HepG2 (cell line): ENCODE measurements at regions not wholly inside any gene's neighbourhood (a gene's known extent, or its start where the extent isn't known, plus 50 kb on each side); places are given as distances from the start of the nearest gene placed in this dataset.

Experiments used
- ATAC-seq: fragments of 200-7000 bp; cut with Tn5 transposase; 3 replicates; pipeline ENCODE4 v1.9.1; 2020; ENCODE audit warnings: mild to moderate bottlenecking, moderate library complexity
- BruUV-seq: library from RNA; stranded (reverse); fragments of 400-500 nt; replicated peaks from 2 replicates; lab custom pipeline; 2021; lab: Mats Ljungman, UMichigan
- CTCF ChIA-PET: fragments of 300-600 bp; formaldehyde crosslinking; extraction: SDS; loops from one replicate; lab custom pipeline; 2021; ENCODE audit warnings: low total read pairs, inconsistent platforms, low intra/inter-chr PET ratio; lab: Yijun Ruan, JAX
- POLR2A ChIA-PET: fragments of 350-600 bp; sonication (Branson Sonifier 250); formaldehyde crosslinking; loops from one replicate; lab custom pipeline; 2020; ENCODE audit warnings: antibody characterized with exemption, inconsistent platforms; lab: Yijun Ruan, JAX
- DNase-seq: peaks from one replicate; pipeline ENCODE4 v3.0.0-alpha.2; 2015; ENCODE audit warnings: low spot score
- FAIRE-seq: peaks from 3 replicates; lab custom pipeline; 2011; peaks lifted over from hg19 to GRCh38; lab: Jason Lieb, UNC
- H2AFZ ChIP-seq: one replicate; pipeline ENCODE4 v1.6.1; 2011; ENCODE audit warnings: low read length, inconsistent platforms
- H3K27ac ChIP-seq: fragments of 300-600 bp; 3 replicates; pipeline ENCODE4 v1.8.0; 2011; ENCODE audit warnings: mixed run types, mild to moderate bottlenecking, mixed read lengths, low read length, inconsistent platforms; ENCODE audit not compliant: insufficient read depth; ENCODE audit errors: extremely low read length
- H3K27me3 ChIP-seq, 2 experiments: fragments of 200-600 bp in 1 of 2; 2 replicates in 1 of 2; 3 replicates in 1 of 2; pipeline versions ENCODE4 v1.6.0 to v1.8.0; 2011; ENCODE audit warnings: low read length in 2 of 2, mild to moderate bottlenecking in 2 of 2, moderate library complexity in 2 of 2, inconsistent platforms in 1 of 2; ENCODE audit not compliant: insufficient read depth in 2 of 2, control insufficient read depth in 1 of 2
- H3K36me3 ChIP-seq, 2 experiments: fragments of 200-600 bp in 1 of 2; replicated peaks in 1 of 2; 2 replicates in 1 of 2; 3 replicates in 1 of 2; pipeline versions ENCODE4 v1.5.1 to v1.8.0; 2011; ENCODE audit warnings: low read length in 2 of 2, inconsistent platforms in 1 of 2; ENCODE audit not compliant: insufficient read depth in 2 of 2, control insufficient read depth in 1 of 2
- H3K4me1 ChIP-seq: 2 replicates; pipeline ENCODE4 v1.5.1; 2012; ENCODE audit warnings: low read length, inconsistent platforms; ENCODE audit not compliant: insufficient read depth
- H3K4me2 ChIP-seq: 2 replicates; pipeline ENCODE4 v1.6.0; 2011; ENCODE audit warnings: low read depth, low read length, inconsistent platforms
- H3K4me3 ChIP-seq, 3 experiments: fragments of 200-600 bp in 1 of 3; sonication (generic), shearing (Covaris generic) in 1 of 3; replicated peaks in 1 of 3; 2 replicates each; pipeline ENCODE4 v1.5.1; 2011 to 2016; ENCODE audit warnings: low read length in 3 of 3, inconsistent platforms in 2 of 3, low read depth in 2 of 3, mild to moderate bottlenecking in 2 of 3, control low read depth in 1 of 3, mixed read lengths in 1 of 3; ENCODE audit not compliant: insufficient read depth in 1 of 3
- H3K79me2 ChIP-seq: one replicate; pipeline ENCODE4 v1.6.1; 2011; ENCODE audit warnings: low read length, inconsistent platforms; ENCODE audit not compliant: insufficient read depth
- H3K9ac ChIP-seq: 2 replicates; pipeline ENCODE4 v1.6.0; 2011; ENCODE audit warnings: mild to moderate bottlenecking, low read depth, low read length, inconsistent platforms; ENCODE audit not compliant: insufficient read depth
- H3K9me3 ChIP-seq: 2 replicates; pipeline ENCODE4 v1.5.1; 2012; ENCODE audit warnings: mild to moderate bottlenecking, low read length
- H4K20me1 ChIP-seq: 2 replicates; pipeline ENCODE4 v1.6.0; 2011; ENCODE audit warnings: inconsistent platforms, mild to moderate bottlenecking, low read length, moderate library complexity; ENCODE audit not compliant: insufficient read depth
- CEBPB ChIP-seq: IDR thresholded peaks from 2 replicates; pipeline ENCODE4 v1.6.1; 2011; ENCODE audit warnings: low read depth, low read length, improper control_type of control experiment, borderline replicate concordance
- FOXC1 ChIP-seq: sonication (generic); formaldehyde crosslinking; IDR thresholded peaks from 2 replicates; pipeline ENCODE4 v1.8.0; 2022; ENCODE audit warnings: mild to moderate bottlenecking, missing genetic modification reagents, borderline replicate concordance
- ZNF530 ChIP-seq: sonication (generic); formaldehyde crosslinking; IDR thresholded peaks from 2 replicates; pipeline ENCODE4 v1.5.0; 2020; ENCODE audit warnings: low read depth, mild to moderate bottlenecking, missing genetic modification reagents
- WGBS: methylation state at CpG from one replicate; pipeline ENCODE4 v1.1.6; 2017; ENCODE audit warnings: low lambda C conversion rate; 5-methylcytosine and 5-hydroxymethylcytosine counted together
- in situ Hi-C: cut with HindIII; loops from 2 replicates; pipeline ENCODE4 v1.10.0; 2017; ENCODE audit warnings: low pct_unique_long_range_greater_than_20kb; ENCODE audit not compliant: extremely low pct_ligation_motif_present
- intact Hi-C: fragments of 100-400 bp; cut with micrococcal nuclease; formaldehyde crosslinking; loops from one replicate; pipeline ENCODE4 v1.10.0; 2022; ENCODE audit not compliant: unreplicated experiment

GRCh38 chr2:31765078-31765945 lies 184.6 kb upstream of the SRD5A2 start:
- TF ChIP-seq FOXC1 (CRISPR knock-in tag) (no peak), CEBPB (0 out of 2 replicates have a peak, but pooled peaks have one; percentile 4)
- CTCF ChIA-PET, result no interaction called here
- POLR2A ChIA-PET, result no interaction called here

DNA sequence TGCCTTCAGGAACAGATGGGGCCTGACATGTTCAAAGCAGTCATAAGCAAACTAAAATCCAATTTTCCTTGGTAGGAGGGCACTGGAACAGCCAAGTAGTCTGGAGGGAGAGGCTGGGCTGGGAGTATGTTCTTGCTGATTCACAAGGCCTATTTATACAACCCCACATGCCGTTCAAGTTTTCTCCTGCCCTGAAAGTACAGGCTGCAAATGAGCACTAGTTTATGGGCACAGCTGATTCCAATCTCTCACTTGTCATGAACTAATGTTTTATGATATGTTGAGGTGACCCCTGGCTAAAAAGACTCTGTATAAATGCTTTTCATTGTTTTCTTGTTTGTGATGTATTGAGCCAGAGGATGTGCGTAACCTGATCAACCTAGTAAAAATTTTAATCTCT lies 183.4 kb upstream of the SRD5A2 start:
- H3K27ac ChIP-seq, result no peak overlapping the region

More at GRCh38 chr2:31765078-31765945, 184.6 kb upstream of the SRD5A2 start:
- no peaks in the 10 kb centered on the region for H4K20me1 ChIP-seq
- no peak for DNase-seq
- no peaks in the 10 kb centered on the region for H3K4me1 ChIP-seq
- H3K27ac ChIP-seq, result no peak overlapping the region
- no peaks in the 10 kb centered on the region for H3K9me3 ChIP-seq
- ATAC-seq, result no peak
- no peaks in the 10 kb centered on the region for H3K79me2 ChIP-seq
- H3K4me2 ChIP-seq, result no peak overlapping the region
- H3K4me3 ChIP-seq, result no peak overlapping the region
- BruUV-seq, result no TSS peak
- no peak for FAIRE-seq
- WGBS, result 2% methylated on average over 2 of the region's 2 CpGs
- H3K27me3 ChIP-seq, result no peaks in the 10 kb centered on the region; a peak in 1 of 5 replicates
- no peaks in the 10 kb centered on the region for H3K36me3 ChIP-seq
- no peak overlapping the region for H2AFZ ChIP-seq
- intact Hi-C loops (no loop called here), in situ Hi-C loops (no loop called here)
- H3K9ac ChIP-seq, result no peak overlapping the region

More for the DNA sequence above, 183.4 kb upstream of the SRD5A2 start:
- no peak overlapping the region for H3K4me3 ChIP-seq
- BruUV-seq, result no TSS peak
- WGBS, result 46% methylated on average over 2 of the region's 2 CpGs
- ChIA-PET CTCF (no interaction called here), POLR2A (no interaction called here)
- H3K4me1 ChIP-seq, result no peaks in the 10 kb centered on the region
- no peak overlapping the region for H3K4me2 ChIP-seq
- DNase-seq (no peak), FAIRE-seq (no peak), ATAC-seq (no peak)
- H4K20me1 ChIP-seq, result no peaks in the 10 kb centered on the region
- no peaks in the 10 kb centered on the region for H3K9me3 ChIP-seq
- in situ Hi-C loops, result no loop called here
- H3K79me2 ChIP-seq, result no peaks in the 10 kb centered on the region
- no peak overlapping the region for H3K9ac ChIP-seq
- intact Hi-C loops, result no loop called here
- no peak for TF ChIP-seq ZNF530 (CRISPR knock-in tag)
- H2AFZ ChIP-seq, result no peak overlapping the region
- no peaks in the 10 kb centered on the region for H3K36me3 ChIP-seq
- H3K27me3 ChIP-seq, result no peaks in the 10 kb centered on the region; a peak in 1 of 5 replicates
